Gastrocnemius medialis (tissue), 4 donors: ENCODE measurements at regions not wholly inside any gene's neighbourhood (a gene's known extent, or its start where the extent isn't known, plus 50 kb on each side); places are given as distances from the start of the nearest gene placed in this dataset.

ENCODE experiments used
- ATAC-seq, 2 donors: fragments of 150-250 bp; one replicate each; pipeline ENCODE4 v1.9.1; 2016
- DNase-seq, 2 donors: peaks; one replicate each; pipeline ENCODE4 v3.0.0-alpha.2; 2019
- H3K27ac ChIP-seq, 4 donors: fragments of 200-600 bp; sonication (generic); 1 replicate in 1 of 4; 2 replicates in 3 of 4; pipeline ENCODE4 v1.5.1; 2016 to 2018; ENCODE audit warnings: mild to moderate bottlenecking in 2 of 4, moderate library complexity in 1 of 4
- H3K27me3 ChIP-seq, 3 donors: fragments of 200-600 bp; sonication (generic) in 2 of 3; 1 replicate in 1 of 3; 2 replicates in 2 of 3; pipeline versions ENCODE4 v1.5.1 to v1.6.0; 2016 to 2019; ENCODE audit warnings: mild to moderate bottlenecking in 1 of 3, moderate library complexity in 1 of 3
- H3K36me3 ChIP-seq, 2 donors: fragments of 200-600 bp; sonication (generic) in 1 of 2; one replicate each; pipeline ENCODE4 v1.5.1; 2017 to 2018
- H3K4me1 ChIP-seq, 2 donors: fragments of 200-600 bp; sonication (generic) in 1 of 2; one replicate each; pipeline ENCODE4 v1.5.1; 2016 to 2017; ENCODE audit warnings: mild to moderate bottlenecking in 2 of 2
- H3K4me3 ChIP-seq, 4 donors: fragments of 200-600 bp; sonication (generic) in 3 of 4; 1 replicate in 1 of 4; 2 replicates in 3 of 4; pipeline ENCODE4 v1.5.1; 2016 to 2019; ENCODE audit warnings: mild to moderate bottlenecking in 2 of 4
- H3K9me3 ChIP-seq, 3 donors: fragments of 200-600 bp; sonication (generic) in 2 of 3; 1 replicate in 1 of 3; 2 replicates in 2 of 3; pipeline ENCODE4 v1.5.1; 2016 to 2019
- CTCF ChIP-seq, 5 experiments: fragments of 450-650 bp in 3 of 5; fragments of 200-600 bp in 2 of 5; sonication (generic) in 2 of 5; IDR thresholded peaks in 4 of 5; conservative IDR thresholded peaks in 1 of 5; 1 replicate in 4 of 5; 2 replicates in 1 of 5; pipeline ENCODE4 v1.5.1; 2016 to 2019; ENCODE audit warnings: antibody characterized with exemption in 5 of 5, mild to moderate bottlenecking in 3 of 5, moderate library complexity in 3 of 5
- POLR2A ChIP-seq, 2 donors: fragments of 450-650 bp; IDR thresholded peaks; one replicate each; pipeline ENCODE4 v1.6.1; 2017; ENCODE audit warnings: antibody characterized with exemption in 2 of 2, mild to moderate bottlenecking in 2 of 2, moderate library complexity in 2 of 2
- in situ Hi-C, 4 donors: fragments of 200-750 bp; cut with MboI; loops; one replicate each; pipeline versions ENCODE4 v1.15.0 to v1.8.0; 2017; ENCODE audit warnings: low sequenced_read_pairs in 4 of 4
- intact Hi-C: fragments of 100-400 bp; cut with DNase I; formaldehyde crosslinking; loops from one replicate; pipeline ENCODE4 v1.15.1; 2023; ENCODE audit warnings: low total_unique reads

DNA sequence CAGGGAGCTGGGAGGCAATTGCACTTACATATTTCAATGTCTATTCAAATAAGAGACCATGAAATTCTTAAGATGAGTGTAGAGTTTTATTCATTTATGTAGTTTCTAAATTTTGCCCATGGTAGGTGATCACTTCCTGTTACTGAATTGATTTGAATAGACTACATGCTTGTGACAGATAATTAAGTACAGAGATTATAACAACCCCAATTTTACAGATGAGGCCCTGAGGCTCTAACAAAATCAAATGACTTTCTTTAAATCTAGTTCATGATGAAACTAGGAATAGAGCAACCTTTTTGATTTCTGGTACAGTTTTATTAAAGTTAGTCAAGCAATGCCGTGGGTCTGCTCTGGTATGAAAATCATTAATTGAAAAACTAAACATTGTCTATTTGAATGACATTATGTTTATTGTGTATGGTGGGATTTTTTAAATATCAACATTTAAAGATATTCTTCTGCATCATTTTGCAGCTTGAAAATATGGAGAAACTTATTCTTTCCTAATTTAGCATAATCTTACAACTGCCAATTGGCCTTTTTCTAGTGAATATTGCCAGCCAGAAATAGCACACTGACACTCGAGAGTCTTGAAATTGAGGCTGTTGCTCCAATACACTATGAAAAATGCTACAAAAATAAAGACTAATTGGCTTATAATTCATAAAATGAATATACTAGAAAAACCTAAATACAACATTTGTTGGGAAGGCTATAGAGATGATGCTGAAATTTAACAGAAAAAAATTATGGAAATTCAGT, 308.9 kb downstream of the SLC6A15 start:
- no peak for ATAC-seq
- DNase-seq: no peak

GRCh38 chr12:84601483-84601882, 311.1 kb downstream of the SLC6A15 start:
- H3K4me3 ChIP-seq: no peak overlapping the region
- H3K9me3 ChIP-seq: no peaks in the 10 kb centered on the region
- intact Hi-C loops: no loop called here
- ATAC-seq: no peak
- H3K36me3 ChIP-seq: no peaks in the 10 kb centered on the region
- in situ Hi-C loops: no loop called here
- TF ChIP-seq POLR2A (IDR thresholded peaks at IDR 0.05) (no peak), CTCF (IDR thresholded peaks at IDR 0.05 in 4 of 5, conservative IDR thresholded peaks at IDR 0.05 in 1 of 5) (no peak)
- H3K27ac ChIP-seq: no peak overlapping the region
- H3K27me3 ChIP-seq: no peaks in the 10 kb centered on the region
- DNase-seq: no peak
- H3K4me1 ChIP-seq: no peaks in the 10 kb centered on the region

More for the DNA sequence above, 308.9 kb downstream of the SLC6A15 start:
- TF ChIP-seq CTCF (IDR thresholded peaks at IDR 0.05 in 4 of 5, conservative IDR thresholded peaks at IDR 0.05 in 1 of 5) (no peak), POLR2A (IDR thresholded peaks at IDR 0.05) (no peak)
- in situ Hi-C loops: no loop called here
- no peaks in the 10 kb centered on the region for H3K4me1 ChIP-seq
- H3K27ac ChIP-seq: no peak overlapping the region
- no peaks in the 10 kb centered on the region for H3K36me3 ChIP-seq
- H3K27me3 ChIP-seq: no peaks in the 10 kb centered on the region
- intact Hi-C loops: no loop called here
- no peaks in the 10 kb centered on the region for H3K9me3 ChIP-seq
- no peak overlapping the region for H3K4me3 ChIP-seq

- ATAC-seq: no peak
- Histone ChIP-seq H3K4me3 (no peak overlapping the region), H3K9me3 (no peaks in the 10 kb centered on the region), H3K27me3 (no peaks in the 10 kb centered on the region), H3K4me1 (no peaks in the 10 kb centered on the region), H3K27ac (no peak overlapping the region), H3K36me3 (no peaks in the 10 kb centered on the region)
- in situ Hi-C loops: no loop called here
- no peak for DNase-seq
- TF ChIP-seq POLR2A (IDR thresholded peaks at IDR 0.05) (no peak), CTCF (IDR thresholded peaks at IDR 0.05 in 4 of 5, conservative IDR thresholded peaks at IDR 0.05 in 1 of 5) (no peak)
- intact Hi-C loops: no loop called here
Observed at GRCh38 chr12:84599539-84599938, 313.1 kb downstream of the SLC6A15 start.

GRCh38 chr12:84596266-84596665, 316.3 kb downstream of the SLC6A15 start:
- in situ Hi-C loops: no loop called here
- no peaks in the 10 kb centered on the region for H3K27me3 ChIP-seq
- ATAC-seq (no peak), DNase-seq (no peak)
- intact Hi-C loops: no loop called here
- H3K27ac ChIP-seq: no peak overlapping the region
- no peaks in the 10 kb centered on the region for H3K9me3 ChIP-seq
- no peaks in the 10 kb centered on the region for H3K4me1 ChIP-seq
- no peaks in the 10 kb centered on the region for H3K36me3 ChIP-seq
- TF ChIP-seq CTCF (IDR thresholded peaks at IDR 0.05 in 4 of 5, conservative IDR thresholded peaks at IDR 0.05 in 1 of 5) (no peak), POLR2A (IDR thresholded peaks at IDR 0.05) (no peak)
- no peak overlapping the region for H3K4me3 ChIP-seq

- TF ChIP-seq CTCF (IDR thresholded peaks at IDR 0.05 in 4 of 5, conservative IDR thresholded peaks at IDR 0.05 in 1 of 5) (no peak), POLR2A (IDR thresholded peaks at IDR 0.05) (no peak)
- no peaks in the 10 kb centered on the region for H3K9me3 ChIP-seq
- no peaks in the 10 kb centered on the region for H3K27me3 ChIP-seq
- ATAC-seq (no peak), DNase-seq (no peak)
- in situ Hi-C loops: no loop called here
- no peaks in the 10 kb centered on the region for H3K4me1 ChIP-seq
- H3K36me3 ChIP-seq: no peaks in the 10 kb centered on the region
- intact Hi-C loops: no loop called here
- H3K4me3 ChIP-seq: no peak overlapping the region
- H3K27ac ChIP-seq: no peak overlapping the region
Observed at GRCh38 chr12:84594157-84594556, 318.4 kb downstream of the SLC6A15 start.
